ENCODE measurements at regions not wholly inside any gene's neighbourhood (a gene's known extent, or its start where the extent isn't known, plus 50 kb on each side); places are given as distances from the start of the nearest gene placed in this dataset.

GRCh38 chrX:10073671-10074070 is 83.1 kb upstream of the CLCN4 start:
- Histone ChIP-seq H3K36me3 (ENCODE audit: control insufficient read depth, insufficient read depth, low read length) (no peaks in the 10 kb centered on the region; the same call in none of the 2 replicates), H3K27me3 (ENCODE audit: control insufficient read depth, insufficient read depth, low read length) (no peaks in the 10 kb centered on the region), H3K4me3 (ENCODE audit: low read depth, low read length) (no peak overlapping the region)
- POLR2A ChIA-PET: no interaction called here
- no peak for DNase-seq (ENCODE audit: low read depth)
- no peak for TF ChIP-seq CTCF (IDR thresholded peaks at IDR 0.05; ENCODE audit: insufficient read depth, low read depth, low read length)
- CTCF ChIA-PET: interaction anchor here (1.6 kb wide), 1 partner anchor 10 kb away, joined by 4 read pairs; no protein-coding TSS in a partner anchor

- no peak for TF ChIP-seq CTCF (IDR thresholded peaks at IDR 0.05; ENCODE audit: insufficient read depth, low read depth, low read length)
Measured at GRCh38 chrX:10074241-10074941, 82.4 kb upstream of the CLCN4 start.

GRCh38 chrX:10076765-10077164 is 80.0 kb upstream of the CLCN4 start:
- H3K4me3 ChIP-seq (ENCODE audit: low read depth, low read length): no peak overlapping the region
- H3K36me3 ChIP-seq (ENCODE audit: control insufficient read depth, insufficient read depth, low read length): peaks cover 2% of the 10 kb centered on the region
- H3K27me3 ChIP-seq (ENCODE audit: control insufficient read depth, insufficient read depth, low read length): no peaks in the 10 kb centered on the region
- ChIA-PET POLR2A (no interaction called here), CTCF (no interaction called here)
- DNase-seq (ENCODE audit: low read depth): no peak
- TF ChIP-seq CTCF (IDR thresholded peaks at IDR 0.05; ENCODE audit: insufficient read depth, low read depth, low read length): no peak

More at GRCh38 chrX:10074241-10074941, 82.4 kb upstream of the CLCN4 start:
- CTCF ChIA-PET: interaction anchor here (1.2 kb wide), 1 partner anchor 25 kb away, joined by 3 read pairs; no protein-coding TSS in a partner anchor
- Histone ChIP-seq H3K27me3 (ENCODE audit: control insufficient read depth, insufficient read depth, low read length) (no peaks in the 10 kb centered on the region), H3K36me3 (ENCODE audit: control insufficient read depth, insufficient read depth, low read length) (no peaks in the 10 kb centered on the region; the same call in none of the 2 replicates), H3K4me3 (ENCODE audit: low read depth, low read length) (no peak overlapping the region)
- POLR2A ChIA-PET: no interaction called here
- DNase-seq (ENCODE audit: low read depth): no peak

- DNase-seq (ENCODE audit: low read depth): no peak
- ChIA-PET POLR2A (no interaction called here), CTCF (no interaction called here)
- no peak for TF ChIP-seq CTCF (IDR thresholded peaks at IDR 0.05; ENCODE audit: insufficient read depth, low read depth, low read length)
- peaks cover 2% of the 10 kb centered on the region for H3K36me3 ChIP-seq (ENCODE audit: control insufficient read depth, insufficient read depth, low read length)
- no peak overlapping the region for H3K4me3 ChIP-seq (ENCODE audit: low read depth, low read length)
- H3K27me3 ChIP-seq (ENCODE audit: control insufficient read depth, insufficient read depth, low read length): no peaks in the 10 kb centered on the region
Measured at GRCh38 chrX:10077425-10078188, 79.2 kb upstream of the CLCN4 start.

GRCh38 chrX:10078266-10078665 is 78.5 kb upstream of the CLCN4 start:
- POLR2A ChIA-PET: no interaction called here

More at GRCh38 chrX:10078266-10078665, 78.5 kb upstream of the CLCN4 start:
- CTCF ChIA-PET: no interaction called here
- Histone ChIP-seq H3K27me3 (ENCODE audit: control insufficient read depth, insufficient read depth, low read length) (no peaks in the 10 kb centered on the region), H3K36me3 (ENCODE audit: control insufficient read depth, insufficient read depth, low read length) (peaks cover 2% of the 10 kb centered on the region), H3K4me3 (ENCODE audit: low read depth, low read length) (no peak overlapping the region)
- no peak for DNase-seq (ENCODE audit: low read depth)
- no peak for TF ChIP-seq CTCF (IDR thresholded peaks at IDR 0.05; ENCODE audit: insufficient read depth, low read depth, low read length)

Measured in BJ (cell line).